ENCODE measurements at regions not wholly inside any gene's neighbourhood (a gene's known extent, or its start where the extent isn't known, plus 50 kb on each side); places are given as distances from the start of the nearest gene placed in this dataset.

DNA sequence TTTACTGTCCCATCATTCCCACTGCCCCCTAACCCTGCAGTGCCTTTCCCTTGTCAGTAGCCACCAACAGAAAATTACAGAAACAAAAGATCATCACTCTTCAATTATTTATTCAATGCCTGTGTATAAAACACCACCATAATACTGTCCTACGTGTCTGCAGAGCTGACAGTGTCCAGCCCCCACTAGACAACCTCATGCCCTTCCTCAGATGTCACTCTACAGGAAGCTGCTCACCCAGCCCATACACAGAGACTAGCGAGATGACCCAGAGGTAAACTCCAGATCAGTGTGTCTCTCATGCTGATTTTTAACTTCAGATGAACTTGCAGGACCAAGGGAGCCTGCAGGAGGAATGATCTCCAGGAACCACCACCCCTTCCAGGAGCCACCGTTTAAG is 51.3 kb upstream of the GJA5 start:
- TF ChIP-seq, protein P1, sequence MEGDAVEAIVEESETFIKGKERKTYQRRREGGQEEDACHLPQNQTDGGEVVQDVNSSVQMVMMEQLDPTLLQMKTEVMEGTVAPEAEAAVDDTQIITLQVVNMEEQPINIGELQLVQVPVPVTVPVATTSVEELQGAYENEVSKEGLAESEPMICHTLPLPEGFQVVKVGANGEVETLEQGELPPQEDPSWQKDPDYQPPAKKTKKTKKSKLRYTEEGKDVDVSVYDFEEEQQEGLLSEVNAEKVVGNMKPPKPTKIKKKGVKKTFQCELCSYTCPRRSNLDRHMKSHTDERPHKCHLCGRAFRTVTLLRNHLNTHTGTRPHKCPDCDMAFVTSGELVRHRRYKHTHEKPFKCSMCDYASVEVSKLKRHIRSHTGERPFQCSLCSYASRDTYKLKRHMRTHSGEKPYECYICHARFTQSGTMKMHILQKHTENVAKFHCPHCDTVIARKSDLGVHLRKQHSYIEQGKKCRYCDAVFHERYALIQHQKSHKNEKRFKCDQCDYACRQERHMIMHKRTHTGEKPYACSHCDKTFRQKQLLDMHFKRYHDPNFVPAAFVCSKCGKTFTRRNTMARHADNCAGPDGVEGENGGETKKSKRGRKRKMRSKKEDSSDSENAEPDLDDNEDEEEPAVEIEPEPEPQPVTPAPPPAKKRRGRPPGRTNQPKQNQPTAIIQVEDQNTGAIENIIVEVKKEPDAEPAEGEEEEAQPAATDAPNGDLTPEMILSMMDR (conservative IDR thresholded peaks at IDR 0.05; ENCODE audit: low read depth, low read length): no peak
- TF ChIP-seq EZH2 (IDR thresholded peaks at IDR 0.05; ENCODE audit: low read length, unreplicated experiment): no peak
- no peak for TF ChIP-seq EZH2phosphoT487 (IDR thresholded peaks at IDR 0.05; ENCODE audit: borderline replicate concordance, low read length)
